Stomach (tissue), 4 donors: ENCODE measurements at regions not wholly inside any gene's neighbourhood (a gene's known extent, or its start where the extent isn't known, plus 50 kb on each side); places are given as distances from the start of the nearest gene placed in this dataset.

Experiments
- EP300 ChIP-seq: sonication (generic); formaldehyde crosslinking; IDR thresholded peaks from one replicate; pipeline ENCODE4 v1.6.1; 2017; ENCODE audit warnings: antibody characterized with exemption
- POLR2A ChIP-seq, 4 donors: fragments of 450-650 bp; IDR thresholded peaks; one replicate each; pipeline ENCODE4 v1.6.1; 2016; ENCODE audit warnings: antibody characterized with exemption in 4 of 4, control low read depth in 2 of 4, mild to moderate bottlenecking in 1 of 4, moderate library complexity in 1 of 4
- POLR2AphosphoS5 ChIP-seq, 3 donors: sonication (generic); formaldehyde crosslinking; IDR thresholded peaks; one replicate each; pipeline ENCODE4 v1.6.1; 2016; ENCODE audit warnings: antibody characterized with exemption in 3 of 3
- TF ChIP-seq, protein P1 (sequence below), 7 experiments: fragments of 450-650 bp in 4 of 7; fragments of 200-600 bp in 3 of 7; sonication (generic) in 3 of 7; IDR thresholded peaks; one replicate each; pipeline ENCODE4 v1.5.1; 2016 to 2019; ENCODE audit warnings: antibody characterized with exemption in 7 of 7, control low read depth in 2 of 7, mild to moderate bottlenecking in 1 of 7

DNA sequence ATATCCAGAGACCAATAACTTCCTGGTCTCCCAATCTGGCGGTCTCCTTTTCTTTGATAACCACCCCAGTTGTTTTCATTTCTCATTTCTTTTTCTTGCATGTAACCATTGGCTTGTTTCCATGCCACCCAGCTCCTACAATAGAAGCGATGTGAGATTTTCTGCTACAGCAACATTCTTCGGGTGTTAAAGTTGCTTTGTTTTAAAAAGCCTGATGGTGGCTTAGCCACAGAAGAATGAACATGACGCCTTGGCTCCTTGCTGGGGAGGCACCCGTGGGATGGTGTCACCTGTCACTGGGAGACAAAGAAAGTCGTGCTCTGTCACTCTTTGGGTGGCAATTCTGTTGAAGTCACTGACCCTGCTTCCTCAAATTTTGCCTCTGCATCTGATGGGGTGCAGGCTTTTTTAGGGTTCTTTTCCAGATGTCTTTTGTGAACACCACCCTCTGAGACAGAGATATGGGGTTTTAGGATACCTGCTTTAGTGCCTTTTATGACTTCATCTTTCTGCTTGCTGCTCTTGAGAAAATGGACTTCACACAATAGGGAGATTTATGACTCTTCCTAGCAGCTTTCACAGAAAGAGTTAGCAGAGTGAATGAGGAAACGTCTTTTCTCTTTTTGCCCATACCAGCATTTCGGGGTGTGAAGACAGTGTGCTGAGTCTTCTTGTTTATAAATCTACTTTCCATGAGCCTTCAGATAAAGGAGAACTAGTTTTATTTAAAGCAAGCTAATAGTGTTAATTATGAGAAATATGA is 265.3 kb upstream of the TBX3 start:
- TF ChIP-seq EP300 (no peak), POLR2AphosphoS5 (IDR thresholded peaks at IDR 0.05) (no peak), POLR2A (IDR thresholded peaks at IDR 0.05) (no peak)
- TF ChIP-seq, protein P1, sequence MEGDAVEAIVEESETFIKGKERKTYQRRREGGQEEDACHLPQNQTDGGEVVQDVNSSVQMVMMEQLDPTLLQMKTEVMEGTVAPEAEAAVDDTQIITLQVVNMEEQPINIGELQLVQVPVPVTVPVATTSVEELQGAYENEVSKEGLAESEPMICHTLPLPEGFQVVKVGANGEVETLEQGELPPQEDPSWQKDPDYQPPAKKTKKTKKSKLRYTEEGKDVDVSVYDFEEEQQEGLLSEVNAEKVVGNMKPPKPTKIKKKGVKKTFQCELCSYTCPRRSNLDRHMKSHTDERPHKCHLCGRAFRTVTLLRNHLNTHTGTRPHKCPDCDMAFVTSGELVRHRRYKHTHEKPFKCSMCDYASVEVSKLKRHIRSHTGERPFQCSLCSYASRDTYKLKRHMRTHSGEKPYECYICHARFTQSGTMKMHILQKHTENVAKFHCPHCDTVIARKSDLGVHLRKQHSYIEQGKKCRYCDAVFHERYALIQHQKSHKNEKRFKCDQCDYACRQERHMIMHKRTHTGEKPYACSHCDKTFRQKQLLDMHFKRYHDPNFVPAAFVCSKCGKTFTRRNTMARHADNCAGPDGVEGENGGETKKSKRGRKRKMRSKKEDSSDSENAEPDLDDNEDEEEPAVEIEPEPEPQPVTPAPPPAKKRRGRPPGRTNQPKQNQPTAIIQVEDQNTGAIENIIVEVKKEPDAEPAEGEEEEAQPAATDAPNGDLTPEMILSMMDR (IDR thresholded peaks at IDR 0.05), result no peak
